ENCODE measurements at regions not wholly inside any gene's neighbourhood (a gene's known extent, or its start where the extent isn't known, plus 50 kb on each side); places are given as distances from the start of the nearest gene placed in this dataset.
"Not testable (repeated sequence)": the region's sequence is repeated elsewhere in the genome, so short reads cannot be mapped to it uniquely, and the experiment has no call there.

GRCh38 chr16:14384745-14385144 lies 245.3 kb downstream of the PARN start:
- ATAC-seq = no peak
- DNase-seq = no peak
- intact Hi-C loops (cut with DNase I) = no loop called here

GRCh38 chr16:14383844-14384243 lies 246.2 kb downstream of the PARN start:
- DNase-seq; ATAC-seq; intact Hi-C loops (cut with DNase I): not testable (repeated sequence)

- intact Hi-C loops (cut with DNase I) = no loop called here
- DNase-seq (no peak), ATAC-seq (no peak)
These were observed 251.2 kb downstream of the PARN start for GRCh38 chr16:14378689-14379467.

- intact Hi-C loops (cut with DNase I) = no loop called here
- ATAC-seq = no peak
These were observed 251.9 kb downstream of the PARN start for GRCh38 chr16:14378131-14378551.

GRCh38 chr16:14377326-14377725 lies 252.7 kb downstream of the PARN start:
- intact Hi-C loops (cut with DNase I) = no loop called here
- no peak for DNase-seq
- no peak for ATAC-seq

More at GRCh38 chr16:14378131-14378551, 251.9 kb downstream of the PARN start:
- DNase-seq = no peak

GRCh38 chr16:14375132-14375491 lies 254.9 kb downstream of the PARN start:
- DNase-seq (no peak), ATAC-seq (no peak)
- intact Hi-C loops (cut with DNase I) = no loop called here

GRCh38 chr16:14374451-14375131 lies 255.5 kb downstream of the PARN start:
- intact Hi-C loops (cut with DNase I) = no loop called here
- ATAC-seq (peak in 1 of 2 donors; percentile 25), DNase-seq (no peak)

- intact Hi-C loops (cut with DNase I) = no loop called here
- ATAC-seq (no peak), DNase-seq (no peak)
These were observed 256.2 kb downstream of the PARN start for GRCh38 chr16:14373896-14374295.

GRCh38 chr16:14373406-14373805 lies 256.7 kb downstream of the PARN start:
- no peak for ATAC-seq
- intact Hi-C loops (cut with DNase I) = no loop called here
- no peak for DNase-seq

- intact Hi-C loops (cut with DNase I) = no loop called here
- ATAC-seq = no peak
- DNase-seq = no peak
These were observed 257.6 kb downstream of the PARN start for GRCh38 chr16:14372471-14372870.

GRCh38 chr16:14371778-14372431 lies 258.2 kb downstream of the PARN start:
- ATAC-seq (no peak), DNase-seq (no peak)
- intact Hi-C loops (cut with DNase I) = no loop called here

GRCh38 chr16:14370736-14371234 lies 259.3 kb downstream of the PARN start:
- DNase-seq = no peak
- intact Hi-C loops (cut with DNase I) = no loop called here
- ATAC-seq = no peak

- DNase-seq = peak; percentile 74
- intact Hi-C loops (cut with DNase I) = no loop called here
- peak; percentile 84 for ATAC-seq
These were observed 260.1 kb downstream of the PARN start for GRCh38 chr16:14369734-14370598.

- intact Hi-C loops (cut with DNase I) = no loop called here
- ATAC-seq = no peak
These were observed 261.7 kb downstream of the PARN start for GRCh38 chr16:14368399-14368798.

GRCh38 chr16:14366974-14367707 lies 262.9 kb downstream of the PARN start:
- no peak for DNase-seq
- no peak for ATAC-seq
- intact Hi-C loops (cut with DNase I) = no loop called here

More at GRCh38 chr16:14368399-14368798, 261.7 kb downstream of the PARN start:
- no peak for DNase-seq

- intact Hi-C loops (cut with DNase I) = no loop called here
- ATAC-seq = no peak
- no peak for DNase-seq
These were observed 263.6 kb downstream of the PARN start for GRCh38 chr16:14366447-14366846.

- intact Hi-C loops (cut with DNase I) = no loop called here
- DNase-seq = no peak
- ATAC-seq = no peak
These were observed 264.7 kb downstream of the PARN start for GRCh38 chr16:14365200-14365851.
